Transverse colon (tissue), 3 donors: ENCODE measurements at regions not wholly inside any gene's neighbourhood (a gene's known extent, or its start where the extent isn't known, plus 50 kb on each side); places are given as distances from the start of the nearest gene placed in this dataset.
"Not testable (repeated sequence)": the region's sequence is repeated elsewhere in the genome, so short reads cannot be mapped to it uniquely, and the experiment has no call there.

Source experiments
- EP300 ChIP-seq: sonication (generic); formaldehyde crosslinking; IDR thresholded peaks from one replicate; pipeline ENCODE4 v1.6.1; 2017; ENCODE audit warnings: antibody characterized with exemption, low read depth
- POLR2A ChIP-seq: fragments of 450-650 bp; IDR thresholded peaks from one replicate; pipeline ENCODE4 v1.6.1; 2016; ENCODE audit warnings: antibody characterized with exemption, mild to moderate bottlenecking, moderate library complexity
- TF ChIP-seq, protein P1 (sequence below), 5 experiments: fragments of 200-600 bp in 3 of 5; fragments of 450-650 bp in 2 of 5; sonication (generic) in 3 of 5; IDR thresholded peaks; 1 replicate in 2 of 5; 2 replicates in 3 of 5; pipeline ENCODE4 v1.5.1; 2016 to 2017; ENCODE audit warnings: antibody characterized with exemption in 5 of 5, inconsistent platforms in 3 of 5, mild to moderate bottlenecking in 2 of 5, moderate library complexity in 1 of 5

DNA sequence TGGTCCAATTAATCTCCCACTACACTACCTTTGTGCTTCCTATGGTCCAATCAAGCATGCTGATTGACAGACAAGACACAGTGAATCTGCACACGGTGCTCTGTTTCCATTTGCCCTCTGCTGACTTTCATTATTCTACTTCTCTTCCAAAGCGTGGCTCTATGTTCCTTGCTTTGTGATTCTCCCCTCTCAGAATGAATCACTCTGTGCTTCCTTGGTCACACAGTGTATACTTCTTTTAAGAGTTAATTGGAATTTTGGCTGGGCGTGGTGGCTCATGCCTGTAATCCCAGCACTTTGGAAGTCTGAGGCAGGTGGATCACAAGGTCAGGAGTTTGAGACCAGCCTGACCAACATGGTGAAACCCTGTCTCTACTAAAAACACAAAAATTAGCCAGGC, 65.1 kb upstream of the SLC44A3 start:
- TF ChIP-seq EP300, POLR2A: not testable (repeated sequence)
- TF ChIP-seq, protein P1, sequence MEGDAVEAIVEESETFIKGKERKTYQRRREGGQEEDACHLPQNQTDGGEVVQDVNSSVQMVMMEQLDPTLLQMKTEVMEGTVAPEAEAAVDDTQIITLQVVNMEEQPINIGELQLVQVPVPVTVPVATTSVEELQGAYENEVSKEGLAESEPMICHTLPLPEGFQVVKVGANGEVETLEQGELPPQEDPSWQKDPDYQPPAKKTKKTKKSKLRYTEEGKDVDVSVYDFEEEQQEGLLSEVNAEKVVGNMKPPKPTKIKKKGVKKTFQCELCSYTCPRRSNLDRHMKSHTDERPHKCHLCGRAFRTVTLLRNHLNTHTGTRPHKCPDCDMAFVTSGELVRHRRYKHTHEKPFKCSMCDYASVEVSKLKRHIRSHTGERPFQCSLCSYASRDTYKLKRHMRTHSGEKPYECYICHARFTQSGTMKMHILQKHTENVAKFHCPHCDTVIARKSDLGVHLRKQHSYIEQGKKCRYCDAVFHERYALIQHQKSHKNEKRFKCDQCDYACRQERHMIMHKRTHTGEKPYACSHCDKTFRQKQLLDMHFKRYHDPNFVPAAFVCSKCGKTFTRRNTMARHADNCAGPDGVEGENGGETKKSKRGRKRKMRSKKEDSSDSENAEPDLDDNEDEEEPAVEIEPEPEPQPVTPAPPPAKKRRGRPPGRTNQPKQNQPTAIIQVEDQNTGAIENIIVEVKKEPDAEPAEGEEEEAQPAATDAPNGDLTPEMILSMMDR (IDR thresholded peaks at IDR 0.05) = not testable (repeated sequence)
